Tibial nerve (tissue), 4 donors: ENCODE measurements at regions not wholly inside any gene's neighbourhood (a gene's known extent, or its start where the extent isn't known, plus 50 kb on each side); places are given as distances from the start of the nearest gene placed in this dataset.

Experiments used
- CTCF ChIP-seq, 5 experiments: fragments of 200-600 bp in 3 of 5; fragments of 450-650 bp in 2 of 5; sonication (generic) in 3 of 5; IDR thresholded peaks; one replicate each; pipeline ENCODE4 v1.5.1; 2016 to 2019; ENCODE audit warnings: antibody characterized with exemption in 5 of 5, mild to moderate bottlenecking in 3 of 5, moderate library complexity in 2 of 5
- EP300 ChIP-seq, 2 donors: sonication (generic); formaldehyde crosslinking; IDR thresholded peaks; one replicate each; pipeline ENCODE4 v1.6.1; 2017; ENCODE audit warnings: antibody characterized with exemption in 2 of 2, mild to moderate bottlenecking in 1 of 2
- POLR2A ChIP-seq, 2 donors: fragments of 450-650 bp; IDR thresholded peaks; one replicate each; pipeline ENCODE4 v1.6.1; 2017; ENCODE audit warnings: antibody characterized with exemption in 2 of 2, mild to moderate bottlenecking in 2 of 2, moderate library complexity in 2 of 2

GRCh38 chr16:63326736-63327339, 1290.6 kb upstream of the CDH8 start:
- TF ChIP-seq CTCF (IDR thresholded peaks at IDR 0.05) (no peak), POLR2A (IDR thresholded peaks at IDR 0.05) (no peak), EP300 (IDR thresholded peaks at IDR 0.05) (no peak)
